HG02870 (cell line): ENCODE measurements at regions not wholly inside any gene's neighbourhood (a gene's known extent, or its start where the extent isn't known, plus 50 kb on each side); places are given as distances from the start of the nearest gene placed in this dataset.
A peak's percentile ranks its signal among the peaks of the same experiment; 100 is the strongest.
"Not testable (repeated sequence)": the region's sequence is repeated elsewhere in the genome, so short reads cannot be mapped to it uniquely, and the experiment has no call there.

Experiments used
- ATAC-seq: cut with Tn5 transposase; IDR thresholded peaks from one replicate; pipeline ENCODE4 v1.9.1; 2021; ENCODE audit warnings: mild to moderate bottlenecking, moderate library complexity; ENCODE audit not compliant: unreplicated experiment

DNA sequence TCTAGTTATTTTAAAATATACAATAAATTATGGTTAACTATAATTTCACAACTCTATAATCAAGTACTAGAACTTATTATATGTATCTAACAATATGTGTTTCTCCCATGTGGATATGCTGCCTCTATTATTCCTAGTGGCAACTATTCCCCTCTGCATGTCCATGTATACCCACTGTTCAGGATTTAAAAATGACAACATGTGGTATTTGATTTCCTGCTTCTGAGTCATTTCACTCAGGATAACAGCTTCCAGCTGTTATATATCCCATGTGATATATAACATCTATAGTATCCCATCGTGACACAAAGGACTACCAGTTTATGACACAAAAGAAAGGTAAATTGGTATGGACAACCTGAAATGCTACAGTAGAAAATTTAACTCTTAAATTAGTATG is 167.4 kb upstream of the TACR3 start:
- no peak for ATAC-seq

DNA sequence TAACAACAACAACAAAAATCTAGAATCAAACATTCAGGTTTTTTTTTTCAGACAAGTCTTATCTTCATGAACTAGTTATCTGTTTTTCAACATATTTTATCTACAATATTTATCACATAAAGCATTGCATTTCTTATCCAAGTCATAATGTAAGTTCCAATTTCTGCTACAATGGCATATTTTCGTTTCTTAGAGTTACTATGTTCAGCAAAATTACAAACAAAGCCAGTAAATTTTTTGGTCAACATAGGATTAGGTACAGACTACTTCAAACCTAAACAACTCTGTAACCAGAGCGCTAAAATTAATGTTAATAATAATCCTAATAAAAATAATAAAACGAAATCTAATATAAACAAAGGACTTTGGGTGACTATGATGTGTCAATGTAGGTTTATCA is 165.4 kb upstream of the TACR3 start:
- ATAC-seq: no peak

DNA sequence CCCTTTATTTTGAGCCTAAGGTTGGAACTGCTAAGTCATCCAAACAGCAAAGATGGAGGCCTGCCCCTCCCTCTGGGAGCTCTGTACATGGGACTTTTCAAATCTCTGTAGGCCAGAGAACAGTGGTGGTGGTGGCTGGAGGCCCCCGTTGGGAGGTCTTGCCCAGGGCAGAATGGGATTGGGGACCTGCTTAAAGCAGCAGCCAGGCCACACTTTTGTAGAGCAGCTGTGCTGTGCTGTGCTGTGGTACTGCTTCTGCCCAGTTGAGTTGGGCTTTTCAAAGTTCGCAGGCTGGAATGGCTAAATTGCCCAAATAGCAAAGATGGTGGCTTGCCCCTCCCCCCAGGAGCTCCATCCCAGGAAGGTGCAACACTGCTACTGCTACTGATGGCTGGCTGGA is 147.5 kb upstream of the TACR3 start:
- ATAC-seq: no peak

DNA sequence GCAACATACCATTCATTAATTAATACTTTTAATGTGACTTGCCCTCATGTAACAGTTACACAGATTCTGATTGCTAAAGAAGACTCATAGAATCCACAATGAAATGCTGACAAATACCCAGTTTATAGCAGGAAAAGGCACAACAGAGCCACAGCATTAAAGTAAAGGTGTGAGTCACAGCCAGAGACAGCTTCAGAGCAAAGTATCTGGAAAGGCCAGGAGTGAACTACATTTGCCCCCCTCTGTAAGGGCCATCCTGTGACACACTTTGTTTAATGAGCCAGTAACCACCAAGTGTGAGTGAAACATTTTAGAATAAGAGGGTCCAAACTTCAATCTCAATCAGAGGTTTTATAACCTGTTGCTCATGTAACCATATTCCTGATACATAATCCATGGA is 133.8 kb upstream of the TACR3 start:
- no peak for ATAC-seq

DNA sequence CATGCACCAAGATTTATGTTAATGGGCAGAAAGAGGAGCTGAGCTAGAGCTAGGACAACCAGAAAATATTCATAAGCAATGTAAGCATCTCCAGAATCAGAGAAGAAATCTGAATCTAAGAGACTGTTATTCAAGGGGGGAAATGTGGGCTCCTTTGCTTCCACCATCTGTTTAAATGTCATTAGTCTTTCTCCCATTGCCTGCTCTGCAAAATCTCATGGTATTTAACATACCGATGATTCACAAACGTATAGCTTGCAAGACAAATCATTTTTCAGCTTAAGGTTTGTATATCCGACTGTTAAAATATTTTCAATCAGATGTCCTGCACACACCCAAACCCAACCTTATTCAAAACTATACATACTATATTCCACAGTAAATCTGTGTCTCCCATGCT is 133.4 kb upstream of the TACR3 start:
- ATAC-seq: no peak

DNA sequence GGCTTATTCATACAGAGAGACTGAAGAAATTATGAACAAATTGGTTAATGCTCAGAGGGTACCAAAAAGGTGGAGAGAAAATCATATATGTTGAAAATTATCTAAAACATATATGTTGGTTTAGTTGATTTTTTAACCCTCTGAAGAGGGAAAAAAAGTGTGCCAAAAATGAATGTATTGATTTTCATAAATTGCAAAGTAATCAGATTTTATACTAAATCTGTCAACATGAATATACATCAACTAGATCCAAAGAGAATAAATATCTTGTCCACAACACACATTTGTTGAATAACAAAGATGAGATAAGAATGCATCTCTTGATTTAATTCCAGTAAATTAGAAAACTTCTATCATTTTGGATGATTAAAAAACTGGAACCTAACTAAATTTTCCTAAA is 125.3 kb upstream of the TACR3 start:
- no peak for ATAC-seq

DNA sequence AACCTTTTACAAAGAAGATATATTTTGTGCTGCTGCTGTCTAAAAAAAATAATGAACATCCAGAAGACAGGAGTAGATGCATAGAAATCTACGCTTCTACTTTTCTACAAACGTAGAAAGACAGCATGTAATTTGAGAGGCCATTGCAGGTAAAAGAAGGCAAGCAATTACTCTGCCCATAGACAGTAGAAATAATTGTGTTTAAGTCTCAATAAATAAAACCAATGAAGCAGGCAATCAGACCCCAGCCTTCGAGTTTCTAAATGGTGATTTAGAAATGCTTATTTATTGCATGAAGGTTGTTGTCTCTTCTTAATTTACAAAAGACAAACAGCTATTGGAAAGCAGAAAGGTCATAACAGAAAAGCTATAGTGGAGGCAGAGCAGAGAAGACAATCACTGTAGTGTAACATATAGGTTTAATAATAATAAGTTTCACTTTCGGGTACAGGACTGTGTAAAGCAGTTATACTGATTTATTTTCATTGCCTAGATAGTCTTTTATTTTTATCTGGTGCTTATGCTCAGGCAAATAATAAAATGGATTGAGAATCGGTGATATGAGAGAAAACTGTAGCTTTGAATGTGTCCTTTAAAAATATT is 123.0 kb upstream of the TACR3 start:
- ATAC-seq: no peak

DNA sequence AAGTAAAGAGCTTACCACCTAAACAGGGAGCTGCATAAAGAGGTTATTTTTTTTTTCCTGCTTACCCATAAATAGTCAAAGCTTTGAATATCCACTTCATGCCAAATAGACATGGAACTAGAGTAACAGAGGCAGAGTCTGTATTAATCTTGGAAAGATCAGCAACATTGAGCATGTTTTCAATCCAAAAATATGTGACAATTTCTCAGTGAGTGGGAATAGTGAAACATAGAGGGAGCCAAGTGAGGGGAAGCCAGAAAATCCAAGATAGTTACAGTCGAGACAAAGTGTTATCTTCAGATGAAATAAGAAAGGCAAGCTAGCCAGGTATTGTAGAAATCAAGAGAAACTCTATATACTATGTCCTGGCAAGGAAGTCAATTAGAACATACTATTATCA is 122.3 kb upstream of the TACR3 start:
- ATAC-seq: no peak

DNA sequence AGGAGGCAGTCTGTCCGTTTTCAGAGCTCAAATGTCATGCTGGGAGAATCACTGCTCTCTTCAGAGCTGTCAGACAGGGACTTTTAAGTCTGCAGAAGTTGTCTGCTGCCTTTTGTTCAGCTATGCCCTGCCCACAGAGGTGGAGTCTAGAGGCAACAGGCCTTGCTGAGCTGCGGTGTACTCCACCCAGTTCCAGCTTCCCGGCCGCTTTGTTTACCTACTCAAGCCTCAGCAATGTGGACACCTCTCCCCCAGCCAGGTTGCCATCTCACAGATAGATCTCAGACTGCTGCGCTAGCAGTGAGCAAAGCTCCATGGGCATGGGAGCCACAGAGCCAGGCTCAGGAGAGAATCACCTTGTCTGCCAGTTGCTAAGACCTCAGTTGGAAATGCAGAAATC is 90.5 kb upstream of the TACR3 start:
- ATAC-seq: not testable (repeated sequence)

DNA sequence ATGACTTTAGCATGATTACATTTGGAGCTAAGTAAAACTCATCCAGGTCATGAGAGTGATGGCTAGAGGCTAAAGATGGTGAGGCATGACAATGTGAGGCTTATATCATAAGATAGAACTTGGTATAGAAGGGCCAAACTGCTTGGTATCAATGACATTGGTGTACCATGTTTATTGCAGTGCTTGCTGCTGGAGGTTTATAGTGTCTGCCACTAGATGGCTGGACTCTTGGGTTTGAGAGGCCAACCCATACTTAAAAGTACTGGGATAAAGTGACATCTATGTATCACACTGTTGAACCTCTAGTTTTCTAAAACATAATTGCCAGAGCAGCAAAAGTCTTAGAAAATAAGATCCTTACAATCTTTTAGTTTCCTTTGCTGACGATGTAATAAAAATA is 83.0 kb upstream of the TACR3 start:
- ATAC-seq: no peak

DNA sequence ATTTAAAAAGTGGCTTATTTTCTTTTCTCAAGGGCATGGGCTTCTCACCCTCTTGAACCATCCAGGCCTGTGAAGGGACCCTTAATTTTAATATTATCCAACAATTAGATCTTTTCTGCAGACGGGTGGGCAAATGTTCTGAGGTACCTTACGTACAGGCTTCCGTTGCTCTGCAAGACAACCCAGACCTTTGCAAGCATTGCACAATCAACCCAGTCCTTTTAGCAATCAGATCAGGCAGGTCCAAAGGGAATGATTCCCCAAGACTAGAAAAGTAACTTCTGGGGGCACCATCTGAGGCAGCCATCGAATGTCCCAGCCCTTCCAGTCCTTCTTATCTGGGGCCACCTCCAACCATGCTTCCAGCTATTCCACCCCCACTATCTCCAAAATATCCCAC is 67.3 kb upstream of the TACR3 start:
- no peak for ATAC-seq

DNA sequence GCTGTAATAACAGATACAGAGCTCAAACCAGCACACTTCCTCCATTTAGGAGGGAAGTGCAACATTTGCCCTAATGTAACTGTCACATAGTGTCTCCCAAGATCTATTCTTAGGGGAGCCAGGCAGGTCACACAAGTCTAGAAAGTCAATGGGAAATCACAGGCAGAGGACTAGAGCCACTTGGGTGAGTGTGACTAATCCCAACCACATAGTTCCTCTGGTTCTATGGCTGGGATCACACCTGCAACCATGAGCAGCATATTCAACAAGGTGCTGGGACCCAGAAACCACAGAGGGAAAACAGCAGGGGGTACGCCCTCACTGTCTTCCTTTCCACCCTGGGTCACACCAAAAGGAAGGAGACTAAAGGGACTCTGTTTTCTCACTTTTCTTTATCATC is 66.8 kb upstream of the TACR3 start:
- ATAC-seq: no peak

DNA sequence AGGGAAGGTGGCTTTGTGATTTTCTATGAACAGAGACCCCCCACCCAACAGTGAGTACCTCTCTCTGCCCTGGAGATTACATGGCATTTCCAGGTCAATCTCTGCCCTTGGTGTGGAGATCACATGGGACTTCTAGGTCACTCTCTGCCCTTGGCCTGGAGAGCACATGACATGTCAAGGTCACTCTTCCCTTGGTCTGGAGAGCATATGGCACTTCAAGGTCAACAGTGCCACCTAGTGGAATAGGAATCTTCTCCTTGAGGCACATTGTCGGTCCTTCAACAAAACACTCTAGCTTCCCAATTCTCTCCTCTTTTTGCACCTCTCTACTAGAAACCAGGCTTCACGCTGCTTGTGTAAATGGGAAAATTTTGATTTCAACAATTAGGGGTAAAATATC is 66.2 kb upstream of the TACR3 start:
- ATAC-seq: peak; percentile 88

DNA sequence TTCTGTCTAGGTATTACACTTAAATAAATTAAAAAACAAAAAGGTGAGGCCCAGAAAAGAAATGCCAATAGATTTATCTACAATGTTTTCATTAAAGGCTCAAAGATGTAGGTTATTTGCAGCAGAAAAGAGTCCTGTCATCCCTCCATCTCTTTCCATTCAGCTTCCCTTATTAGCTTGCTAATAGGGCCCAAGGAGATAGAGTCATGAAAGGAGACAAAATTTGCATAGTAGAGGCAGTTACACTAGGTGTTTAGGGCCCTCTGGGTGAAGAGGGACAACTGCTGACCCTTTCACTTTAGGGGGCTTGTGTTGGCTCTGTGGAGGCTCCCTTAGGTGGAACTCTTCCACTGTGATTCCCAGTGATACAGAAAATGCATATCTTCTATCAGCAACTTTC is 58.4 kb upstream of the TACR3 start:
- no peak for ATAC-seq

DNA sequence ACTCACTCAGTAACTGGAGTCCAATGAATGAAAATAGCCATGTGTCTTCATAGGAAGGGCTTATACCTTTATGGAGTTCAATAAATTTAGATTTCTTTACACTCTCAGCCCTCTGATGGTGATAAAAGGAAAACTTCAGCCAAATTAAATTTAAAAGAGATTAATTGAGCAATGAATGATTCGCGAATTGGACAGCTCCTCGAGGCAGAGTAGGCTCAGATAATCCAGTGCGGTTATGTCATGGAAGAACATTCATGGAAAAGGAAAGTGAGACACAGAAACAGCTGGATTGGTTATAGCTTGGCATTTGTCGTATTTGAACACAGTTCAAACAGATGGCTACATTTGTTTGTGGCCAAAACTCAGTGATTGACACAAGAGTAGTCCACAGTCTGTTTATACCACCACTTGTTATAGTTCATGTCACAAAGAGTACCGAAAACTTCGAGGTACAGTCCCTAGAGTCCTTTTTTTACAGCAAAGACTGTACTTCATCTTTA is 54.6 kb upstream of the TACR3 start:
- no peak for ATAC-seq

DNA sequence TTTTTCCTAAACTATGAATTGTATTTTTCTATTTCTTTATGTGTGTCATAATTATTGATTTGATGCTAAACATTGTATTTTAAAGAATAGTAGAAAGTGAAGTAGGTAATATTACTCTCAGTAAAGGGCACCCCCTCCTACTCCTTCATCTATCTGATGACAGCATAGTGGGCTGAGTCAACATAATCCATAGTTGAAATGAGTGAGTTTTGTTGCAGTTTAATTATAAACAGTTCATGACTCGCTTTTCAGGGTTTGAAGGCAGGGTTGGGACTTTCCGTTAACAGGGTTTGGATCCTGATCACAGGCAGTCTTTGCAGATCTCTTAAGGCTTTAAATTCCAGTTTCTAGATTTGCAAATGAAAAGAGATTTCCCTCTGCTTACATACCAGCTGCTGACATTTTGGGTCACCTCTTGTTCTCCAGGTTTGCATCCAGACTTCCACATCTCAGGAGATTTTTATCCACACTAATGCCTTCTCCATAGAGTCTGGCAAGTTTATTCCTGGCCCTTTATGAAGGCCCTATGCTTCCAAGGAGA is 54.0 kb upstream of the TACR3 start:
- ATAC-seq: no peak
